Uterus (tissue), 3 donors: ENCODE measurements at regions not wholly inside any gene's neighbourhood (a gene's known extent, or its start where the extent isn't known, plus 50 kb on each side); places are given as distances from the start of the nearest gene placed in this dataset.

Source experiments
- DNase-seq, 2 donors: peaks; one replicate each; pipeline ENCODE4 v3.0.0-alpha.2; 2019 to 2020
- H3K27ac ChIP-seq, 2 donors: fragments of 200-600 bp; sonication (generic); 1 replicate in 1 of 2; 2 replicates in 1 of 2; pipeline ENCODE4 v1.5.1; 2016 to 2018
- H3K27me3 ChIP-seq, 2 donors: fragments of 200-600 bp; sonication (generic); one replicate each; pipeline ENCODE4 v1.5.1; 2018 to 2019; ENCODE audit warnings: control low read depth in 1 of 2
- H3K36me3 ChIP-seq, 2 donors: fragments of 200-600 bp; sonication (generic); one replicate each; pipeline ENCODE4 v1.5.1; 2019; ENCODE audit warnings: control low read depth in 1 of 2
- H3K4me1 ChIP-seq, 2 donors: fragments of 200-600 bp; sonication (generic); one replicate each; pipeline ENCODE4 v1.5.1; 2018 to 2019; ENCODE audit warnings: control low read depth in 1 of 2
- H3K4me3 ChIP-seq, 2 donors: fragments of 200-600 bp; sonication (generic); 1 replicate in 1 of 2; 2 replicates in 1 of 2; pipeline ENCODE4 v1.5.1; 2018 to 2019; ENCODE audit warnings: mild to moderate bottlenecking in 1 of 2
- H3K9me3 ChIP-seq, 2 donors: fragments of 200-600 bp; sonication (generic); one replicate each; pipeline ENCODE4 v1.5.1; 2019; ENCODE audit warnings: control low read depth in 1 of 2
- CTCF ChIP-seq, 4 experiments: fragments of 200-600 bp in 2 of 4; fragments of 450-650 bp in 2 of 4; sonication (generic) in 2 of 4; IDR thresholded peaks; one replicate each; pipeline ENCODE4 v1.5.1; 2016 to 2019; ENCODE audit warnings: antibody characterized with exemption in 4 of 4, mild to moderate bottlenecking in 2 of 4, moderate library complexity in 1 of 4
- POLR2A ChIP-seq, 2 donors: fragments of 450-650 bp; IDR thresholded peaks; one replicate each; pipeline ENCODE4 v1.6.1; 2016; ENCODE audit warnings: antibody characterized with exemption in 2 of 2, mild to moderate bottlenecking in 1 of 2, moderate library complexity in 1 of 2
- intact Hi-C: fragments of 100-400 bp; cut with DNase I; formaldehyde crosslinking; loops from one replicate; pipeline ENCODE4 v1.15.1; 2023; ENCODE audit warnings: low total_unique reads
- donor health status: DM: yes; HTN: yes; CAD: no.

GRCh38 chr21:15199414-15200383 lies 134.9 kb upstream of the NRIP1 start:
- H3K4me1 ChIP-seq, result no peaks in the 10 kb centered on the region
- no peak for DNase-seq
- no peaks in the 10 kb centered on the region for H3K27me3 ChIP-seq
- intact Hi-C loops, result no loop called here
- H3K27ac ChIP-seq, result no peak overlapping the region
- no peaks in the 10 kb centered on the region for H3K36me3 ChIP-seq
- no peaks in the 10 kb centered on the region for H3K9me3 ChIP-seq
- H3K4me3 ChIP-seq, result no peak overlapping the region
- TF ChIP-seq POLR2A (IDR thresholded peaks at IDR 0.05) (no peak), CTCF (IDR thresholded peaks at IDR 0.05) (no peak)

GRCh38 chr21:15203740-15204139 lies 138.9 kb upstream of the NRIP1 start:
- no peaks in the 10 kb centered on the region for H3K9me3 ChIP-seq
- no peak overlapping the region for H3K27ac ChIP-seq
- H3K27me3 ChIP-seq, result no peaks in the 10 kb centered on the region
- H3K4me1 ChIP-seq, result no peaks in the 10 kb centered on the region
- no peak overlapping the region for H3K4me3 ChIP-seq
- DNase-seq, result no peak
- TF ChIP-seq CTCF (IDR thresholded peaks at IDR 0.05), result no peak
- no peak for TF ChIP-seq POLR2A (IDR thresholded peaks at IDR 0.05)
- intact Hi-C loops, result no loop called here
- no peaks in the 10 kb centered on the region for H3K36me3 ChIP-seq

GRCh38 chr21:15204140-15204969 lies 139.6 kb upstream of the NRIP1 start:
- no peaks in the 10 kb centered on the region for H3K4me1 ChIP-seq
- no peak overlapping the region for H3K4me3 ChIP-seq
- intact Hi-C loops, result no loop called here
- TF ChIP-seq CTCF (IDR thresholded peaks at IDR 0.05), result no peak
- no peak for TF ChIP-seq POLR2A (IDR thresholded peaks at IDR 0.05)
- H3K36me3 ChIP-seq, result no peaks in the 10 kb centered on the region
- no peaks in the 10 kb centered on the region for H3K9me3 ChIP-seq
- H3K27me3 ChIP-seq, result no peaks in the 10 kb centered on the region
- DNase-seq, result no peak
- no peak overlapping the region for H3K27ac ChIP-seq

- TF ChIP-seq CTCF (IDR thresholded peaks at IDR 0.05) (no peak), POLR2A (IDR thresholded peaks at IDR 0.05) (no peak)
- Histone ChIP-seq H3K36me3 (no peaks in the 10 kb centered on the region), H3K4me3 (no peak overlapping the region), H3K4me1 (no peaks in the 10 kb centered on the region), H3K27me3 (no peaks in the 10 kb centered on the region), H3K27ac (no peak overlapping the region), H3K9me3 (no peaks in the 10 kb centered on the region)
- no peak for DNase-seq
- intact Hi-C loops, result no loop called here
Observed at GRCh38 chr21:15204970-15205286, 140.1 kb upstream of the NRIP1 start.

GRCh38 chr21:15206514-15206913 lies 141.7 kb upstream of the NRIP1 start:
- Histone ChIP-seq H3K27me3 (no peaks in the 10 kb centered on the region), H3K36me3 (no peaks in the 10 kb centered on the region)
- DNase-seq, result no peak

More at GRCh38 chr21:15206514-15206913, 141.7 kb upstream of the NRIP1 start:
- H3K27ac ChIP-seq, result no peak overlapping the region
- no peak for TF ChIP-seq POLR2A (IDR thresholded peaks at IDR 0.05)
- no peak for TF ChIP-seq CTCF (IDR thresholded peaks at IDR 0.05)
- H3K4me3 ChIP-seq, result no peak overlapping the region
- intact Hi-C loops, result no loop called here
- H3K4me1 ChIP-seq, result no peaks in the 10 kb centered on the region
- H3K9me3 ChIP-seq, result no peaks in the 10 kb centered on the region
